HCT116 (cell line): ENCODE measurements at regions not wholly inside any gene's neighbourhood (a gene's known extent, or its start where the extent isn't known, plus 50 kb on each side); places are given as distances from the start of the nearest gene placed in this dataset.

Source experiments
- CTCF ChIP-seq, 3 experiments: fragments of 200-600 bp in 1 of 3; sonication (generic) in 1 of 3; IDR thresholded peaks in 2 of 3; conservative IDR thresholded peaks in 1 of 3; 2 replicates each; pipeline ENCODE4 v1.5.1; 2012 to 2017; ENCODE audit warnings: low read depth in 2 of 3, low read length in 2 of 3, antibody characterized with exemption in 1 of 3, borderline replicate concordance in 1 of 3, control low read depth in 1 of 3, mild to moderate bottlenecking in 1 of 3, mixed read lengths in 1 of 3, mixed run types in 1 of 3, moderate library complexity in 1 of 3; ENCODE audit not compliant: insufficient read depth in 1 of 3
- EZH2 ChIP-seq: fragments of 200-600 bp; sonication (generic); IDR thresholded peaks from 2 replicates; pipeline ENCODE4 v1.6.1; 2017; ENCODE audit warnings: antibody characterized with exemption, mixed run types
- POLR2A ChIP-seq: IDR thresholded peaks from 2 replicates; pipeline ENCODE4 v1.7.0; 2011; ENCODE audit warnings: borderline replicate concordance; ENCODE audit not compliant: insufficient read depth, insufficient read length; ENCODE audit errors: extremely low read depth
- SIN3A ChIP-seq: IDR thresholded peaks from 2 replicates; pipeline ENCODE4 v1.6.1; 2012; ENCODE audit warnings: low read depth

GRCh38 chr4:24010573-24010972 lies 120.7 kb upstream of the PPARGC1A start:
- no peak for TF ChIP-seq EZH2
- no peak for TF ChIP-seq POLR2A
- no peak for TF ChIP-seq CTCF (IDR thresholded peaks at IDR 0.05 in 2 of 3, conservative IDR thresholded peaks at IDR 0.05 in 1 of 3; ENCODE audit: borderline replicate concordance in 1 of 3, insufficient read depth in 1 of 3, low read depth in 2 of 3, low read length in 2 of 3)
- TF ChIP-seq SIN3A = no peak
